Testis (tissue), 2 donors: ENCODE measurements at regions not wholly inside any gene's neighbourhood (a gene's known extent, or its start where the extent isn't known, plus 50 kb on each side); places are given as distances from the start of the nearest gene placed in this dataset.

Experiments used
- DNase-seq: peaks from one replicate; pipeline ENCODE4 v3.0.0-alpha.2; 2019
- H3K27ac ChIP-seq, 2 donors: fragments of 200-600 bp; sonication (generic); one replicate each; pipeline ENCODE4 v1.5.1; 2019
- H3K27me3 ChIP-seq: fragments of 200-600 bp; sonication (generic); one replicate; pipeline ENCODE4 v1.5.1; 2019
- H3K36me3 ChIP-seq: fragments of 200-600 bp; sonication (generic); one replicate; pipeline ENCODE4 v1.5.1; 2017; ENCODE audit warnings: low read depth; ENCODE audit errors: missing control alignments
- H3K4me1 ChIP-seq: fragments of 200-600 bp; sonication (generic); one replicate; pipeline ENCODE4 v1.5.1; 2019
- H3K4me3 ChIP-seq, 2 donors: fragments of 200-600 bp; sonication (generic); one replicate each; pipeline ENCODE4 v1.5.1; 2017 to 2019
- H3K9me3 ChIP-seq: fragments of 200-600 bp; sonication (generic); one replicate; pipeline ENCODE4 v1.5.1; 2017
- CTCF ChIP-seq, 3 experiments: fragments of 450-650 bp in 2 of 3; fragments of 200-600 bp in 1 of 3; sonication (generic) in 1 of 3; IDR thresholded peaks; one replicate each; pipeline ENCODE4 v1.5.1; 2016 to 2019; ENCODE audit warnings: antibody characterized with exemption in 3 of 3, mild to moderate bottlenecking in 2 of 3, moderate library complexity in 1 of 3
- POLR2A ChIP-seq: fragments of 450-650 bp; IDR thresholded peaks from one replicate; pipeline ENCODE4 v1.6.1; 2017; ENCODE audit warnings: antibody characterized with exemption, mild to moderate bottlenecking, moderate library complexity
- WGBS, 2 donors: methylation state at CpG; one replicate each; pipeline ENCODE4 v1.1.5; 2018; 5-methylcytosine and 5-hydroxymethylcytosine counted together
- intact Hi-C: fragments of 100-400 bp; cut with DNase I; formaldehyde crosslinking; loops from one replicate; pipeline ENCODE4 v1.15.1; 2023; ENCODE audit warnings: low total_unique reads

GRCh38 chr6:149201068-149201655, 116.3 kb upstream of the TAB2 start:
- Histone ChIP-seq H3K36me3 (no peaks in the 10 kb centered on the region), H3K4me1 (no peaks in the 10 kb centered on the region), H3K4me3 (no peak overlapping the region), H3K9me3 (no peaks in the 10 kb centered on the region), H3K27ac (no peak overlapping the region), H3K27me3 (no peaks in the 10 kb centered on the region)
- WGBS, 2 donors: 78 to 84% methylated on average over 5 to 7 of the region's 7 CpGs
- no peak for DNase-seq
- TF ChIP-seq POLR2A (no peak), CTCF (IDR thresholded peaks at IDR 0.05) (no peak)
- intact Hi-C loops: no loop called here

- H3K27me3 ChIP-seq: no peaks in the 10 kb centered on the region
- intact Hi-C loops: no loop called here
- H3K4me3 ChIP-seq: no peak overlapping the region
- DNase-seq: no peak
- 95 to 98% methylated on average over 4 of the region's 4 CpGs for WGBS, 2 donors
- no peak overlapping the region for H3K27ac ChIP-seq
- TF ChIP-seq POLR2A (no peak), CTCF (IDR thresholded peaks at IDR 0.05) (no peak)
- no peaks in the 10 kb centered on the region for H3K36me3 ChIP-seq
- no peaks in the 10 kb centered on the region for H3K4me1 ChIP-seq
- H3K9me3 ChIP-seq: no peaks in the 10 kb centered on the region
Measured at GRCh38 chr6:149202100-149202499, 115.4 kb upstream of the TAB2 start.

GRCh38 chr6:149202952-149203351, 114.6 kb upstream of the TAB2 start:
- H3K4me3 ChIP-seq: no peak overlapping the region
- H3K9me3 ChIP-seq: no peaks in the 10 kb centered on the region
- H3K27me3 ChIP-seq: no peaks in the 10 kb centered on the region
- TF ChIP-seq POLR2A: no peak
- TF ChIP-seq CTCF (IDR thresholded peaks at IDR 0.05): no peak
- no peaks in the 10 kb centered on the region for H3K36me3 ChIP-seq
- no peak for DNase-seq
- 92 to 93% methylated on average over 3 of the region's 3 CpGs for WGBS, 2 donors
- H3K27ac ChIP-seq: no peak overlapping the region
- intact Hi-C loops: no loop called here
- no peaks in the 10 kb centered on the region for H3K4me1 ChIP-seq

DNA sequence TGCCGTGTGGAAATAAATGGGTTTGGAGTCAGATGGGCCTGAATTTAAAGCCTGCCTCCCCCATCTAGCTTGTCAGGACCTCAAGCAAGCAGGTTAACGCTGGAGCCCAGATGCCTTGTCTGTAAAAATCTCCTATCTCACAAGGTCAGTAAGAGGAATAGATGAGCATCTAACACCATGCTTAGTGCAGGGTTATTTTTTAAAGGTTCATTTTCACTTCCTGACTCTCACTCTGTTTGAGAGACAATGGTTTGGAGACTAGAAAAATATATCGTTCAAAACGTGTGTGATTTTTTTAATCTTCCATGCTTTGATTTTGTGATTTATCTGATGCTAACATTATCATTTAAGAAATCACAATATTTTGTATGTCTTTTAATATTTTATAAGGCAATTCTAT, 114.0 kb upstream of the TAB2 start:
- Histone ChIP-seq H3K27ac (no peak overlapping the region), H3K27me3 (no peaks in the 10 kb centered on the region), H3K4me1 (no peaks in the 10 kb centered on the region), H3K36me3 (no peaks in the 10 kb centered on the region), H3K9me3 (no peaks in the 10 kb centered on the region), H3K4me3 (no peak overlapping the region)
- TF ChIP-seq CTCF (IDR thresholded peaks at IDR 0.05): no peak
- no peak for TF ChIP-seq POLR2A
- DNase-seq: no peak
- WGBS, 2 donors: 79 to 83% methylated on average over 4 of the region's 4 CpGs
- intact Hi-C loops: no loop called here

GRCh38 chr6:149208134-149208601, 109.3 kb upstream of the TAB2 start:
- intact Hi-C loops: no loop called here
- 52 to 63% methylated on average over 4 of the region's 4 CpGs for WGBS, 2 donors
- Histone ChIP-seq H3K9me3 (no peaks in the 10 kb centered on the region), H3K36me3 (no peaks in the 10 kb centered on the region), H3K4me3 (no peak overlapping the region), H3K27ac (no peak overlapping the region), H3K4me1 (no peaks in the 10 kb centered on the region), H3K27me3 (no peaks in the 10 kb centered on the region)
- DNase-seq: no peak
- no peak for TF ChIP-seq CTCF (IDR thresholded peaks at IDR 0.05)
- no peak for TF ChIP-seq POLR2A
